GM19025 (cell line): ENCODE measurements at regions not wholly inside any gene's neighbourhood (a gene's known extent, or its start where the extent isn't known, plus 50 kb on each side); places are given as distances from the start of the nearest gene placed in this dataset.

Source experiments
- ATAC-seq: cut with Tn5 transposase; IDR thresholded peaks from one replicate; pipeline ENCODE4 v1.9.1; 2021; ENCODE audit warnings: mild to moderate bottlenecking, low read depth, moderate library complexity; ENCODE audit not compliant: unreplicated experiment

DNA sequence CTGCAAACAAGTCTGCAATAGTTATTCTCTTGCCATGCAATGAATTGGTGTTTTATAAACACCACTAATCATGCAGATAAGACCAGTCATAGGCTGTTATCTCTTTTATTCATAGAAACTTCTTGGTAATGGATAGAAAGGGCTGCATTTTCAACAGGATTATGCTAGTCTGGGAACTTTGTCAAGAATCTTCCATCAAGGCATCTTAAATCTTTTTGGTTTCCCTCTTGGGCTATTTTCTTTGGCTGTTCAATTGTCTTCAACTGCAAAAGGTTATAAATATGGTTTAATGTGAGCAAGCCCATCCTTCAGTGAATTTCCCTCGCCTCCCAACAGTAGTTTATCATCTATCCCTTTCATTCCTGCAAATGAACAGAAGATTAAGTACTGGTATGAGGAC, 59.0 kb upstream of the MINAR1 start:
- ATAC-seq = no peak

DNA sequence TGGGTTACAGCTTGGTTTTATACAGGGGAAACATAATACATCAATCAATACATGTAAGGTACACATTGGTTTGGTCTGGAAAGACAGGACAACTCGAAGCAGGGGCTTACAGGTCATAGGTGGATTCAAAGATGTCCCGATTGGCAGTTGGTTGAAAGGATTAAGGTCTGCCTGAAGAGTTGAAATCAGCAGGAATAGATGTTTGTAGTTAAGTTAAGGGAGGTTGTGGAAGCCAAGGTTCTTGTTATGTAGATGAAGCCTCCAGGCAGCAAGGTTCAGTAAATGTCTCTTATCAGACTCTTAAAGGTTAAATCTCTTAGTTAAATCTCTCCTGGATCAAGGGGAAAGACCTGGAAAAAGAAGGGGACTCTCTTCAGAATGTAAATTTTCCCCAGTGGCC, 58.4 kb upstream of the MINAR1 start:
- no peak for ATAC-seq

DNA sequence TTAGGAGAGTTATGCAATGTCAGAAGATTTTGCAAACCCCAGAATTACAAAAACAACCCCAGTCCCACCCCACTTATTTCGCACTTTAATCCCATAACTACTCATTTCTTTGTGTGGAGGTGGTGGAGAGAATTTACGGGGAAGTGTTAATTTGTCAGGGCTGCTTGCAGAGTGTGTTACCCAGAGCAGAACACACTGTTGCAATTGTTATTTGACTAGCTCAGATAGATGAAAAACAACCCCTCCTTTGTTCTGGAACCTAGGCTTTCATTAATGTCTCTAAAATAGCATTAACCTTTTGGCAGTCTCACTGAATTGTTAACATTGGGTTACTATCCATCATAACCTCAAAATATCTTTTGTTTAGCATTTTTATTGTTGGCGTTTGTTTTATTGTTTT, 55.8 kb upstream of the MINAR1 start:
- no peak for ATAC-seq

DNA sequence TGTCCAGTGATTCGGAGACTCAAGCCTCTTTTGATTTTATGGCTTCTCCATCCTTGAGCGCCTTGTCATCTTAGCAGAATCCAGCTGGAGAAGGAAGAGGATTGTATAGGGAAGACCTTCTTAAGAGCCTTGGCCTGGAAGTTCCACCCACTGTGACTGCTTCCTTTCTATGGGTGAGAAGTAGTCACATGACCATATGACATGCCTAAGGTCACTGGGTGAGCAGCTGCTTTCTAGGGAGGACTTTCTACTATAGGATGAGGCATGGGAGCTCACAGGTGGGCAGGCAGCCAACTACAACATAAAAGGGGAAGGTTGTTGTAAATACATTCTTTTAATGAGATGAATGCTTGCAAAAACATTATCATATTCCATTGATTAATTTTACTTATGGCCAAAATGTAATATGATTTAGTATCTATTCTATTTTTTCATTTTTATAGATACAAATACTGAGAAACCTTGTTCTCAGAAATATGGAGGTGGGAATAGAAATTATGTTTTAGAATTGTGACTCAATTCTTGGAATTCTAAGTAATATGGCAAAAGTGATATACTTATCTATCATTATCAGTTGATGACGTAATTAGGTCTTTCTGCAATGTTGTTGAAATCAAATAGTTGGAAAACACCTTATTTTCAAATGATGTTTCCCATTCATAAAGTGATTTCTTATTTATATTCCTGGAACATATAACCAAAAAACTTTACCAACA, 53.6 kb upstream of the MINAR1 start:
- no peak for ATAC-seq

DNA sequence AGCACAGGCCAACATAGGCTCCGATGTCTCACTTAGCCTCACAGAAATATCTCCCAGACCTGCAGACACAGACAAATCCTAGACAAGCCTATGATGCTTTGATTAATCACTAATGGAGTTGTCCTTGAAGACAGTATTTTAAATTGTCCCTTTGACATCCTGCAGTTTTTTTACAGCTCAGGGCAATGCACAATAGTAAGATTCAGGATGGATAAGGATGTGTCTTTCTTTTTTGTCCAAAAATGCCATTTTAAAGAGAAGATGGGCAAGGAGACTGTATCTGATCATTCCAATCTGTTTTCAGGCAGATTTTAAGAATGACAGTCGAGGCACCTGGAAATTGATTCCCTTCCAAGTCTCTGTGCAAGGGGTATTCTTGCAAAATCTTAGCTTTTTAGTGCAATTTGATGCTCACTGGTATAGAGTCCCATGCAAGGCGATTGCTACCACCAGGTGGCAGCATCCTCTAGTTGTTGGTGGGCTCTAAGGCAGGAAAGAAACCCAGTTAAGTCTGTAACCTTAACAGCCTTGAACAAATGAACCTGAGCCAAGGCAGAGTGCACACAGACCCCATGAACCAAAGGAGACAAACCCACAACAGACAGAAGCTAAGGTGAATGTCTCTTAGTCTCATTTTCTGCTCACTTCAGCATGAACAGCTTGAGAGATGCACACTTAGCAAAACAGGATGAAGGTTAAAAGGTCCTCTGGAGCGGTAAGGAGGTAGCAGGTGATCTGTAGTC, 51.2 kb upstream of the MINAR1 start:
- ATAC-seq = peak; percentile 60

DNA sequence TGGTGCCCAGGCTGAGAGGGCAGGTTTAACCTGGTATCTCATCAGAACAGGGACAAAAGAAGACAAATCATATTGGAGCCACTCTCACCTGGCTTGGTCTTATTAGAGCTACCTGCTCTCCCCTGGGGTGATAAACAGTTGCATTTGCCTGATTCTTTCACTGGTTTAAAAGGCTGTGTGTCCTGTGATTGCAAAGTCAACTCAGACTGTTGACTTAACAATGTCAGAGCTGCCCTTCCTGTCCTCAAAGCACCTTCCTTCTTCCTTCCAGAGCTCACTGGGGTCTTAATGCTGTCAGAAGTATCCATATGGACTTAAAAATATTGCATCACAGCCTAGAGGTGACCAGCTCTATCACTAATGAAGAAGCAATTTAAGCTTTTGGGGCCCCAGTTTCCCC, 50.5 kb upstream of the MINAR1 start:
- no peak for ATAC-seq
